Activated CD4-positive, CD25-positive, alpha-beta regulatory T cell (primary cell): ENCODE measurements at regions not wholly inside any gene's neighbourhood (a gene's known extent, or its start where the extent isn't known, plus 50 kb on each side); places are given as distances from the start of the nearest gene placed in this dataset.
"Not testable (repeated sequence)": the region's sequence is repeated elsewhere in the genome, so short reads cannot be mapped to it uniquely, and the experiment has no call there.

Source experiments
- DNase-seq, 4 experiments: peaks; one replicate each; lab custom pipeline; 2025; lab: John Stamatoyannopoulos, UW

DNA sequence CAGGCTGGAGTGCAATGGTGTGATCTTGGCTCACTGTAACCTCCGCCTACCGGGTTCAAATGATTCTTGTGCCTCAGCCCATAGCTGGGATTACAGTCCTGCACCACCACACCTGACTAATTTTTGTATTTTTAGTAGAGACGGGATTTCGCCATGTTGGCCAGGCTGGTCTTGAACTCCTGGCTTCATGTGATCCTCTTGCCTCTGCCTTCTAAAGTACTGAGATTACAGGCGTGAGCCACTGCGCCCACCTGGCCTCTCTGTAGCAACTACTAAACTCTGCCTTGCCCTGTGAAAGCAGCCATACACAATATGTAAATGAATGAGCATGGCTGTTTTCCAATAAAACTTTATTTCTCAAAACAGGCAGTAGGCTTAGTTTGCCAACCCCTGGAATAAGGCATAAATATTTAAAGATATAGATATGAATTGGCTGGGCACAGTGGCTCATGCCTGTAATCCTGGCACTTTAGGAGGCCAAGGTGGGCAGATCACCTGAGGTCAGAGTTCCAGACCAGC is 127.9 kb upstream of the ZNF217 start:
- not testable (repeated sequence) for DNase-seq

- DNase-seq: not testable (repeated sequence)
Measured at GRCh38 chr20:53719171-53719803, 125.6 kb upstream of the ZNF217 start.

DNA sequence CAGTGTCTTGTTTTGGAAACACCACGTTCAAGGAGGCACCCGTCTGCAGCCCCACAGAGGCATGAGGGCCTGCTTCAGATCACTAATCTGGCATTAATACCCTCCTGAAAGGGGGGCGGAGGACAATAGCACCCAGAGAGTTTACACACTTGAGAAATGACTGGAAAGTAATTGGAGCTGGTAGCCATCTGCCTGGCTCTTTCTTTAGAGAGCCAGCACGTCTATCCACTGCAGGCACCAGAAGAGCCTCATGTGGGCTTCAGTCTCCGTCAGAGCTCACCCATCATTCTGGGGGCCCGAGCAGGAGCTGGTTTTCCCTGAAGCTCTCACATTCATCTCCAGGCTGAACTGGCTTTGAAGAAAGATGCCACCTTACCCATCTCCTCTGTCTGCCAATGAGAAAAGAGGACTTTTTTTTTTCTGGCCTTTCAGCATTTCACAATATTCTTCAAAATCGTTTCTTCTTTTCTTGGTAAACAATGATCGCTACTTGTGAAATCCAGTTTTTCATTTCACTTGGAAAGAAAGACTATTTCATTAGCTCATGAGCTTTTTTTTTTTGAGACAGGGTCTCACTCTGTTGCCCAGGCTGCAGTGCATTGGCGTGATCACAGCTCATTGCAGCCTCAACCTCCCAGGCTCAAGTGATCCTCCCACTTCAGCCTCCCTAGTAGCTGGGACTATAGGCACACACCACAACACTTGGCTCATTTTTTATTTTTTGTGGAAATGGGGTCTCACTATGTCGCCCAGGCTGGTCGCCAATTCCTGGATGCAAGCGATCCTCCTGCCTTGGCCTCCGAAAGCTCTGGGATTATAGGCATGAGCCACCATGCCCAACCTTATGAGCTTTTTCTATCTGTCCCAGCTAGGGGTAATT is 124.7 kb upstream of the ZNF217 start:
- DNase-seq: no peak

DNA sequence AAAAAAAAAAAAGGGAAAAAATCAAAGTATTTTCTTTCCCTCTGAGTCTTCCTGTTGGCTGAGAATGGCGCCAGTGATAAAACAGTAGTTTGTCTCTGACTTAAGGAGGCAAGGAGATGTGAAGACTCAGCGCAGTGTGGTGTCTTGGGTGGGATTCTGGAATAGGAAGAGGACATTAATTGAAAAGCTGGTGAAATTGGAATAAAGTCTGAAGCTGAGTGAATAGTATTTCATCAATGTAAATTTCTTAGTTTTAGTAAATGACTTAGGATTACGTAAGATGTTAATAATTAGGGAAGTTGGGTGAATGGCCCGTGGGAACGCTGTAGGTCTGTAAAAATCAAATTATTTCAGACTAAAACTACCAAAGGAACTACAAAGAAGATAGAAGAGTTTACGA is 122.8 kb upstream of the ZNF217 start:
- no peak for DNase-seq

DNA sequence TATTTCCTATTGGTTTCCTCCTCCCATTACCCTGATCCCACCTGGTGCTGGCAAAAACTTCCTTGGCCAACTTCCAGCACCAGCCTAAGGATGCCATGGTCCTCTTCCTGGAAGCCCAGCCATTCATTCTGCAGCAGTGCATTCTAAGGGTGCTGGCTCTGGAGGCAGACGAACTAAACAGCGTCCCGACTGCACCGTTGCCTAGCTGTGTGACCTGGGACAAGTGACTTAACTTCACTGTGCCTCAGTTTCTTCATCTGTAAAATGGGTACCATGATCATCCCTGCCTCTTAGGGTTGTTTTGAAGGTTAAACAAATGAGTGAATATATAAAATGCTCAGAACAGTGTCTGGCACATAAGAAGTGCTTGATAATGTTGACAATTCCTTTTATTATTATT is 120.9 kb upstream of the ZNF217 start:
- DNase-seq: no peak

DNA sequence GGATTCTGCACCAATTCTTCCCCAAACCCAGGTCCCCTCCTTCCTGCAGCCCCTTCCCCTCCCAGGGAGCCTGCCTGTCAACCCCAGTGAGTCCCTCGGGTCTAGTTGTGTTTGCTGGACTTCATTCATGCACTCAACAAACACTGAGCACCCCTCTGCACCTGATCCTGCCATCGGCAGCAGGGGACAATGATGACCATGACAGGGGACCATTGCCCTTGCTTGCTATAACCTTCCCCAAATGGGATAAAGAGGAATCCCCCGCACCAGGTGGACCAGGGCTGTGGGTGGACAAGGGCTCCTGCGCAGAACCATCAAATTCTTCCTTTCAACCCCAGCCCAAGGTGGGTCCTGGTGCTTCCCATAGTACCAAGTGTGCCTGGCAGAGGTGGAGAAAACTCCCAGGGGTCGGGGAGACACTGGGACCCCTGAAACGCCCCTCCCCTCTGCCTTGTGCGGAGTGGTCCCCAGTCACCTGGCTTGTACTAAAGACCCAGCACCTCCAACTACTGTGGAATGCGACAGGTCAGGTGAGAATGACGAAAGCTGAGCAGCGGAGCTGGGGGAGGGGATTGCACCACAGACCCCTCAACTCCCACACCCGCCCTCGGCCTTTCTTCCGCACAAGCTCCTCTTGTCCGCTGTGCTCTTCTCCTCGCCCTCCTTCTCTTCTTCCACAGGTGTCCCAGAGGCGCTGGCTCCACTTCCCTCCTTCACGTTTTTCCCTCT is 119.9 kb upstream of the ZNF217 start:
- no peak for DNase-seq

DNA sequence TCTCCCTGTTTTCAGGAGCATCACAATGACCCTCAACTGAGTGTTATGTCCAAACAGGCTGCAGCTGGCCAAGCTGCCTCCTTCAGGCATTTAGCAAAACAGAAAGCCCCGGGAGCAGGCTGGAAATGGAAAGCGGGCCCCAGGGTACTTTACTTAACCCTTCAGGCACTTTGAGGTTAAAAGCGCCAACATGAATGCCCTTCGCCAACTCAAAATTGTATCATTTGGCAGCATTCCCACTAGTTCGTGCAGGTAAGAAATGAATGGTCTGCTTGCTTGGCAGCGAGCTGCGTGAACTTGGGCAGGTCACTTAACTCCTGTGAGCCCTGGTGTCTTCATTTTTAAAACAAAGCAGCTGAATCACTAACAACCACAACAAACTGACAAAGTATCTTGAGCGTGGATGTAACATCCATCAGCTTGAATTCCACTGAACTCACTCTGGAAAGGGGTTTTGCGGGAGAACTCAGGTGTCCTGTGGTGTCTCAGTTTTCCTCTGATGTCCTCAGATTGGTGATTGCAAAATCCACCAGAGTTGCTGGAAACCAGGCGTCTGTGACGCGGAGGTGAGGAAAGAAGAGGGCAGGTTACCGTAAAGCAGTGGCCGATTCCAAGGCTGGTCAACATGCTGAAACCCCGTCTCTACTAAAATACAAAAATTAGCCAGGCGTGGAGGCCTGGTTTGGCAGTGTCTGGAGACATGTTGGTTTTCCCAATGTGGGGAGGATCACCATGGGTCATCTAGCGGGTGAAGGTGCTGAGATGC is 118.8 kb upstream of the ZNF217 start:
- no peak for DNase-seq

- no peak for DNase-seq
Measured at GRCh38 chr20:53711333-53712211, 117.9 kb upstream of the ZNF217 start.

DNA sequence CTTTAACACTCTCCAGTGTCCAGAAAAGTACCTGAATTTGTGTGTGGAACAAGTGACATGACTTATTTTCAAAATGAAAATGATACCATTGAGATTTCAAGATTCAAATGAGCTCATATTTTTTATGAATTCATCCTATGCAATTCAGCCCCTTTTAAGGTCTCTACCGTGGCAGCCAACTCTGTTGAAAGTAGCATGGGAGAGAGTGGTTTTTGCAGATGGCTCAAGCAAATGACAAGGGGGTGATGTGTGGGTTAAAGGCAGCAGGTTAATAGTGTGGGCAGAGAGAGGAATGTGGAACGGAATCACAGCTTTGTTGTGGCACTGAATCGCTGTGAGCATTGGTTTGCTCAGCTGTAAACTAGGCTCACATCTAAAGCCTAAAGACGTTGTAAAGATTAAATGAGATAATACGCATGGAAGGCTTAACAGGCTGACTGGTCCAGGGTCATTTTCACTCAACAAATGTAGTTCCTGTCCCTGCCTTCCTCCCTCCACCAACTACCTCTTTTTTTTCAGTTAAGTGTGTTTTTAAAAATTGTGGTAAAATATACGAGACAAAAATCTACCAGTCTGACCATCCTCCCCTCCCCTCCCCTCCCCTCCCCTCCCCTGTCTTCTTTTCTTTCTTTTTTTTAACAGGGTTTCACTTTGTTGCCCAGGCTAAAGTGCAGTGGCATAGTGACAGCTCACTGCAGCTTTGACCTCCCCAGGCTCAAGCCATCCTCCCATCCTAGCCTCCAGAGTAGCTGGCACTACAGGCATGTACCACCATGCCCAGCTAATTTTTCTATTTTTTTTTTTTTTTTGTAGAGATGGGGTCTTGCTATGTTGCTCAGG is 114.7 kb upstream of the ZNF217 start:
- peak in 1 of 4 experiments; percentile 12 for DNase-seq

DNA sequence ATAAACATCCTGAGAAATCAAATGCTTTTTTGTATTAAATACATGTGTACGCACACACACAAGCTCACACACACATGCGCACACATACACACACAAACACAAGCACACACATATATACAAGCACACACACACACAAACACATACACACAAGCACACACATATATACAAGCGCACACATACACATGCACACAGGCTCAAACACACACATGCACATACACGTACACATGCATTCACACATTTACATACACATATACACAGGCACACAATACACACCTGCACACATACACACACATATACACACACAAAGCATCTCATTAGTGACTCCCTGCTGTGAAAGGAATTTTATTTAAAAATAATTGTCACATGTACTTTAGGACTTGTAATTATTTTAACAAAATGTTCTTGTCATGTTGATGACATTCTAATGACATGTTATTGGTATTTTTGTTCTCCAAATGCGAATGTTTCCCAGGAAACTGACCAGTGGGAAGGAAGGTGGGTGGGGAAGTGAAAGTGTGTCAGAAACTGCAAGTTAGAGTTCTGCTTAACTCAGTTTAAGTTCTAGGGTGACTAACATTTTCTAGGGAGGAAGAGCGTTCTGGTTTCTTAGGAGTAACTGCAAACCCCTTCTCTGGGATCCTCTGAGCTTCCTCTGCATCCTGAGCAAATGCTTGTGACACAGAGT is 113.9 kb upstream of the ZNF217 start:
- DNase-seq: no peak

DNA sequence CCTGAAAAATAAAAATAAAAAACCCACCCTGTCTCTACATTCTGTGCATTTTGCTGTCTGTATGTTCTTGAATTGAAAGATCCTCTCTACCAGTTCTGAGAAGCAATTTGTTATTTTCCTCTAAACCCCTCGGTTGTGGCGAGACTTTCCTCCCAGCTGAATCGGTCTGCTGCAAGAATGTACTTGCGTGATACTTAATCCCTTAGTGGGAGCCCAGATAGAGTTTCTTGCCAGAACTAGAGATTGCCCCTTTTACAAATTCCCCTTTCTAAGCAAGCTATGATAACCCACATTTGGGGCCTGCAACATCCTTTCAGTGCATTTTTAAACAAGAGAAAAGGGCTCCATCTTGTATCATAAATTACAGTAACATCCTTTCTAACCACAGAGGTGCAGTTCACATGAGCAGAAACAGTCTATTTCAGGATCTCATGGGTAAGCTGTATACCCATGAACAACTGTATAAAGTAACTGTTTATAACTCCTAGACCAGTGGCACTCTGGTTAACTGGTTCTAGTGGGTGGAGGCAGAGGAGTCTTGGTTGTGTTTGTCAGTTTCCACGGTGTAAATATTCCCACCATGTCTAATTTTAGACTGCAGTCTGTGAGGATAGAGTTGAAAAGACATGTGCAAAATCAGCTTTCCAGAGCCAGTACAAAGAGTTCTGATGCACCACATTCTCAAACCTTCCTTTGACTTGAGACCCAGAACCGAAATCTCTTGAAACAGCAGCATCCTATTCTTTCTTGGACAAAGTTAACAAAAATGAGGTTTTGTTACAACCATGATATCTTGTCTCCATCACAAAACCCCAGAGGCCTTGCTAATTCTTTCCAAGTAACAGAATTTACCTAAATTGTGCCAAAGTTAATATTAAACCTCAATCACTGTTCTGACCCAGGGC is 113.1 kb upstream of the ZNF217 start:
- DNase-seq: no peak

DNA sequence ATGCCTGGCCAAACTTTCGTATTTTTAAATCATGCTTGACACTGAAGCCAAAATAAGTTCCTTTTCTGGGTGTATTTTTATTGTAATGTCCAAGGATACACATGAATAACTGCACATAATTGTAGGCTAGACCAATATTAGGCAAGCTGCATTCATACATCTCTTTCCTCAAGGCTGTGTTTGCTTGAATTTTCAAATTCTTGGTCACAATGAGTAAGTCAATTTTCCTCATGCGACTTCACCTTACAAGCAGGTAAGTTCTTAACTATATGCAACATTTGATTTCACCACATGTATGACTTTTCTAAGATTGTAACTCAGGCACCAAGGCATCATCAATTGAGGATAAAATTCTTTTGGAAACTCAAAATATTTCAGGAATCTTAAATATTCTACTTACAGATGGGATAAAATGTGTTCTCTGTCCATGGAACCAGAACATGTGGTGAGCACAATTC is 112.4 kb upstream of the ZNF217 start:
- no peak for DNase-seq

DNA sequence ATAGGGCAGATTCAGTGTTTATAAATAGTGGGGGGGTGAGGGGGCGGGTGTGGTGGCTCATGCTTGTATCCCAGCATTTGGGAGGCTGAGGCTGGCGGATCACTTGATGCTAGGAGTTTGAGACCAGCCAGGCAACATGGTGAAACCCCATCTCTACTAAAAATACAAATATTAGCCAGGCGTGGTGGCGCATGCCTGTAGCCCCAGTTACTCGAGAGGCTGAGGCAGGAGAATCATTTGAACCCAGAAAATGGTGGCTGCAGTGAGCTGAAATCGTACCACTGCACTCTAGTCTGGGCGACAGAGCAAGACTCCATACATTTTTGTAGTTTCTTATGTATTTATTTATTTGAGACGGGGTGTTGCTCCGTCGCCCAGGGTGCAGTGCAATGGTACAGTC is 109.0 kb upstream of the ZNF217 start:
- no peak for DNase-seq

DNA sequence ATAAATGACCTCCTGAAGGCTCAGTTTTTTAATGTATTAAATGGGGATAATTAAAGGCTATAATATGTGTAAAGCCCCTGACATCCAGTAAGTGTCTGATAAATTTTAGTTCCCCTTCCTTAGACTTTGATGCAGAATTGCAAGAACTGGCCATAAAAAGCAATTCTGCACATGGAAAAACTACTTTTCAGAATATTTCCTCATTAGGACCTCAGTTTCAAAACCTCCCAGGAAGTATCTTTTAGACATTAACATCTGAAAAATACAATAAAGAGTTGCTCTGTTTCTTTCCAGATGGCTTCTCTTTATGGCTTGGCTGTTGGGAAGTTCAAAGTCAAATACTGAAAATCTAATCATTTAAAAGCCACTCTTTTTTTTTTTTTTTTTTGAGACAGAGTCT is 106.3 kb upstream of the ZNF217 start:
- DNase-seq: no peak

GRCh38 chr20:53699085-53699674 is 105.5 kb upstream of the ZNF217 start:
- no peak for DNase-seq

GRCh38 chr20:53698371-53698978 is 104.8 kb upstream of the ZNF217 start:
- DNase-seq: no peak

DNA sequence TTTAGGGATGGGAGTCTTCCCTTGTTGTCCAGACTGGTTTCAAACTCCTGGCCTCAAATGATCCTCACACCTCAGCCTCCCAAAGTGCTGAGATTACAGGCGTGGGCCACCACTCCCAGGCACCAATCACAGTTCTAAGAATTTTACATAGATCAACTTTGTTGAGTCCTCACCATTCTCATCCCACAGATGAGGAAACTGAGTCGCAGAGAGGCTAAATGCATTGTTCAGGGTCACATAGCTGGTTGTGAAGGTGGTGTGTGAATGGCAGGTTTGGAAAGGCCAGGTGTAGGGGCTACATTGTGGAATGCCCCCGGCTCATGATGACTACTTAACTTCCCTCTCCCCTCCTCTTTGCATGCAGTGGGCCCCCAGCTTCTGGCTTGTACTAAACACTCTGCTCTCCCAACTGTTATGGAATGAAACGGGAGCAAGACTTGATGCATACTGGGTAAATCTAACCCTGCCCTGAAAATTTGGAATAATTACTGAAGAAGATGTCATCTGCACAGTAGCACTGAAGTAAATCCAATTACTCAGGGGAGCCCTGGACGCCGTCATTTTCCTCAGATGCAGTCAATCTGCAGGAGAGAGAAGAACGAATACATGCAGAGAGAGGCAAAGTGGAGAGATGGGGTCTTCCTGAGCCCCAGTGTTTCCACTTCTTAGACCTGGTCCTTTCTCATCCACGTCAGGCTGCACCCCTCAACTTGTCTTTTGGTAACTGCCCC is 102.3 kb upstream of the ZNF217 start:
- no peak for DNase-seq
